Pancreas (tissue), 10 donors: ENCODE measurements at regions not wholly inside any gene's neighbourhood (a gene's known extent, or its start where the extent isn't known, plus 50 kb on each side); places are given as distances from the start of the nearest gene placed in this dataset.

Experiments
- ATAC-seq, 4 donors: fragments of 200-7000 bp; cut with Tn5 transposase; one replicate each; pipeline versions ENCODE4 v1.8.0 to v1.9.1; 2020; ENCODE audit warnings: mild to moderate bottlenecking in 4 of 4, moderate library complexity in 4 of 4
- DNase-seq, 6 donors: peaks; one replicate each; pipeline ENCODE4 v3.0.0-alpha.2; 2020
- FAIRE-seq: peaks from 2 replicates; lab custom pipeline; 2012; peaks lifted over from hg19 to GRCh38; lab: Jason Lieb, UNC
- H3K27ac ChIP-seq, 4 donors: fragments of 200-600 bp; sonication (generic); 1 replicate in 3 of 4; 2 replicates in 1 of 4; pipeline versions ENCODE4 v1.5.0 to v1.8.0; 2020
- H3K27me3 ChIP-seq, 4 donors: fragments of 200-600 bp; one replicate each; pipeline ENCODE4 v1.8.0; 2021
- H3K36me3 ChIP-seq, 3 donors: fragments of 200-600 bp; sonication (generic) in 1 of 3; one replicate each; pipeline versions ENCODE4 v1.5.0 to v1.8.0; 2020 to 2021
- H3K4me1 ChIP-seq, 3 donors: fragments of 200-600 bp; one replicate each; pipeline ENCODE4 v1.8.0; 2021
- H3K4me3 ChIP-seq, 4 donors: fragments of 200-600 bp; sonication (generic) in 2 of 4; one replicate each; pipeline versions ENCODE4 v1.5.0 to v1.8.0; 2020 to 2021
- H3K9me3 ChIP-seq, 4 donors: fragments of 200-600 bp; one replicate each; pipeline ENCODE4 v1.8.0; 2021
- WGBS, 2 donors: extraction: QIAGEN DNeasy Blood & Tissue Kit; methylation state at CpG; one replicate each; pipeline ENCODE4 v1.1.7; 2013; 5-methylcytosine and 5-hydroxymethylcytosine counted together
- intact Hi-C, 3 donors: fragments of 100-400 bp; cut with DNase I; formaldehyde crosslinking; loops; one replicate each; pipeline versions ENCODE4 v1.11.1 to v1.14.2; 2022
- TF ChIP-seq, protein P1 (sequence below), 4 donors: fragments of 200-600 bp; sonication (generic) in 3 of 4; IDR thresholded peaks; one replicate each; pipeline versions ENCODE4 v1.5.0 to v1.8.0; 2021; ENCODE audit warnings: antibody characterized with exemption in 4 of 4
- donor health status: healthy with polysubstance abuse.
- donor health status: DM: no; HTN: no; CAD: no; lungs with moderate emphysema.
- donor health status: DM: no; HTN: no; CAD: no.
- donor health status: control.
- donor health status: control.
- donor health status: Bipolar disorder and iron deficiency.
- donor health status: DM: yes; HTN: yes; CAD: no.
- donor health status: DM: no; HTN: no; CAD: no.
- donor health status: DM: no; HTN: no; CAD: no.
- donor health status: DM: yes; HTN: yes; CAD: no.

DNA sequence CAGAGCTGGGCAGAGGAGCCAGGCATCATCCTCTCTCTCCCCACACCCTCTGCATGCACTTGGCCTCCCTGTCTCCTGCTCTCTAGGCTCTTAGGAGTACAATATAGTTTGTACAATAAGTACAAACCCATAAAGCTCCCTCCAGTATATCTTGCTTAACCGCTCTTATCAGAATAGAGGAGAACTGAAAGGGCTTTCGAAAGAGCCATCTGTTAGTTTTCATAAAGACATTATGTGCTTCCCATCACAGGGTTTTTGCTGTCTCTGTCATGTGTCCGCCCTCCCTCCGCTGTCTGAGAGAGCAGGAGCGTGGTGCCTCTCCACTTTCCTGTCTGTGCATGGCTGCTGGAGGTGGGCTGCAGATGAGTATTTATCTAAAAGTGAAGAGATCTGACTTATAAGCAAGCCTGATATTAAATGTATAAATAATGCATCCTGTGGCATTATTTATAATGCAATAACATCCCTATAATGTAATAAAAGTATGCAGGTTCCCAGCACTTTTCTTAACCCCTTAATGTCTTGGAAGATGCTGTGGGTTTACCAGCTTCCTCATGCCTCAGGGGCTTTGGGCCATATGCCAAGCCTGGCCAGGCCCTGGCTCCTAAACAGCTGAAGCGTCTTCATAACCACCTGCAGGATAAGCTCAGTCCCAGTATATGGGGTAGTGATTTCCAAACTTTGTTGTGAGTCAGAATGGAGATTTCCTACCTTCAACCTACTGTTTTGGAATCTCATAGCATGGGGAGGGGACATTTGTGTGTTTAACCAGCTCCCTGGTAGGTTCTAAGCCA, 297.1 kb downstream of the DHX35 start:
- Histone ChIP-seq H3K27me3 (no peaks in the 10 kb centered on the region), H3K27ac (no peak overlapping the region)
- DNase-seq: no peak

GRCh38 chr20:39258253-39258652, 296.1 kb downstream of the DHX35 start:
- Histone ChIP-seq H3K27ac (no peak overlapping the region), H3K36me3 (no peaks in the 10 kb centered on the region), H3K4me1 (no peaks in the 10 kb centered on the region), H3K4me3 (no peak overlapping the region), H3K9me3 (no peaks in the 10 kb centered on the region), H3K27me3 (no peaks in the 10 kb centered on the region)
- 78 to 84% methylated on average over 4 of the region's 4 CpGs for WGBS, 2 donors
- no peak for DNase-seq
- FAIRE-seq: no peak
- TF ChIP-seq, protein P1, sequence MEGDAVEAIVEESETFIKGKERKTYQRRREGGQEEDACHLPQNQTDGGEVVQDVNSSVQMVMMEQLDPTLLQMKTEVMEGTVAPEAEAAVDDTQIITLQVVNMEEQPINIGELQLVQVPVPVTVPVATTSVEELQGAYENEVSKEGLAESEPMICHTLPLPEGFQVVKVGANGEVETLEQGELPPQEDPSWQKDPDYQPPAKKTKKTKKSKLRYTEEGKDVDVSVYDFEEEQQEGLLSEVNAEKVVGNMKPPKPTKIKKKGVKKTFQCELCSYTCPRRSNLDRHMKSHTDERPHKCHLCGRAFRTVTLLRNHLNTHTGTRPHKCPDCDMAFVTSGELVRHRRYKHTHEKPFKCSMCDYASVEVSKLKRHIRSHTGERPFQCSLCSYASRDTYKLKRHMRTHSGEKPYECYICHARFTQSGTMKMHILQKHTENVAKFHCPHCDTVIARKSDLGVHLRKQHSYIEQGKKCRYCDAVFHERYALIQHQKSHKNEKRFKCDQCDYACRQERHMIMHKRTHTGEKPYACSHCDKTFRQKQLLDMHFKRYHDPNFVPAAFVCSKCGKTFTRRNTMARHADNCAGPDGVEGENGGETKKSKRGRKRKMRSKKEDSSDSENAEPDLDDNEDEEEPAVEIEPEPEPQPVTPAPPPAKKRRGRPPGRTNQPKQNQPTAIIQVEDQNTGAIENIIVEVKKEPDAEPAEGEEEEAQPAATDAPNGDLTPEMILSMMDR (IDR thresholded peaks at IDR 0.05): no peak
- intact Hi-C loops: no loop called here
- no peak for ATAC-seq

More for the DNA sequence above, 297.1 kb downstream of the DHX35 start:
- Histone ChIP-seq H3K4me3 (no peak overlapping the region), H3K9me3 (no peaks in the 10 kb centered on the region), H3K36me3 (no peaks in the 10 kb centered on the region), H3K4me1 (no peaks in the 10 kb centered on the region)
- WGBS, 2 donors: 71 to 76% methylated on average over 6 of the region's 6 CpGs
- FAIRE-seq: no peak
- intact Hi-C loops: no loop called here
- TF ChIP-seq, protein P1 (IDR thresholded peaks at IDR 0.05): no peak
- peak in 2 of 4 donors; percentile 24 to 51 for ATAC-seq

GRCh38 chr20:39253051-39253755, 291.1 kb downstream of the DHX35 start:
- no peaks in the 10 kb centered on the region for H3K27me3 ChIP-seq
- DNase-seq (no peak), FAIRE-seq (no peak), ATAC-seq (peak in 1 of 4 donors; percentile 9)
- no peak overlapping the region for H3K27ac ChIP-seq
- WGBS, 2 donors: 72 to 74% methylated on average over 9 of the region's 9 CpGs
- H3K9me3 ChIP-seq: no peaks in the 10 kb centered on the region
- H3K4me1 ChIP-seq: no peaks in the 10 kb centered on the region
- intact Hi-C loops: no loop called here
- H3K36me3 ChIP-seq: no peaks in the 10 kb centered on the region
- no peak overlapping the region for H3K4me3 ChIP-seq
- TF ChIP-seq, protein P1 (IDR thresholded peaks at IDR 0.05): no peak

GRCh38 chr20:39252035-39252434, 289.9 kb downstream of the DHX35 start:
- no peaks in the 10 kb centered on the region for H3K27me3 ChIP-seq
- no peaks in the 10 kb centered on the region for H3K9me3 ChIP-seq
- 78 to 85% methylated on average over 6 of the region's 6 CpGs for WGBS, 2 donors
- no peak overlapping the region for H3K4me3 ChIP-seq
- no peaks in the 10 kb centered on the region for H3K4me1 ChIP-seq
- no peak overlapping the region for H3K27ac ChIP-seq
- TF ChIP-seq, protein P1 (IDR thresholded peaks at IDR 0.05): no peak
- DNase-seq (no peak), ATAC-seq (no peak), FAIRE-seq (no peak)
- intact Hi-C loops: no loop called here
- no peaks in the 10 kb centered on the region for H3K36me3 ChIP-seq

GRCh38 chr20:39249798-39250197, 287.7 kb downstream of the DHX35 start:
- H3K27me3 ChIP-seq: no peaks in the 10 kb centered on the region
- H3K36me3 ChIP-seq: no peaks in the 10 kb centered on the region
- intact Hi-C loops: no loop called here
- no peak overlapping the region for H3K27ac ChIP-seq
- DNase-seq (no peak), FAIRE-seq (no peak), ATAC-seq (no peak)
- TF ChIP-seq, protein P1 (IDR thresholded peaks at IDR 0.05): no peak
- WGBS, 2 donors: 72 to 81% methylated on average over 4 of the region's 4 CpGs
- no peaks in the 10 kb centered on the region for H3K9me3 ChIP-seq
- H3K4me3 ChIP-seq: no peak overlapping the region
- H3K4me1 ChIP-seq: no peaks in the 10 kb centered on the region
